Astrocyte (in vitro differentiated cells and primary cell): ENCODE measurements at regions not wholly inside any gene's neighbourhood (a gene's known extent, or its start where the extent isn't known, plus 50 kb on each side); places are given as distances from the start of the nearest gene placed in this dataset.

ENCODE experiments used
- DNase-seq: peaks from one replicate; pipeline ENCODE4 v3.0.0-alpha.2; 2010; ENCODE audit warnings: low read depth
- FAIRE-seq: peaks from 2 replicates; lab custom pipeline; 2011; peaks lifted over from hg19 to GRCh38; lab: Jason Lieb, UNC
- H2AFZ ChIP-seq: 2 replicates; pipeline ENCODE4 v1.6.0; 2012; ENCODE audit warnings: low read depth, low read length, inconsistent platforms
- H3K27ac ChIP-seq: 2 replicates; pipeline ENCODE4 v1.5.1; 2011; ENCODE audit warnings: low read depth, low read length, inconsistent platforms
- H3K27me3 ChIP-seq: 2 replicates; pipeline ENCODE4 v1.6.0; 2011; ENCODE audit warnings: low read length, inconsistent platforms; ENCODE audit not compliant: insufficient read depth
- H3K36me3 ChIP-seq: 2 replicates; pipeline ENCODE4 v1.5.1; 2011; ENCODE audit warnings: low read length, inconsistent platforms; ENCODE audit not compliant: insufficient read depth
- H3K4me1 ChIP-seq: 2 replicates; pipeline ENCODE4 v1.5.1; 2011; ENCODE audit warnings: low read length, inconsistent platforms; ENCODE audit not compliant: insufficient read depth
- H3K4me2 ChIP-seq: 2 replicates; pipeline ENCODE4 v1.6.0; 2012; ENCODE audit warnings: low read length, inconsistent platforms
- H3K4me3 ChIP-seq: 2 replicates; pipeline ENCODE4 v1.5.1; 2011; ENCODE audit warnings: low read depth, mild to moderate bottlenecking, low read length, inconsistent platforms; ENCODE audit not compliant: insufficient read depth
- H3K79me2 ChIP-seq: 2 replicates; pipeline ENCODE4 v1.6.0; 2012; ENCODE audit warnings: mild to moderate bottlenecking, low read length, inconsistent platforms; ENCODE audit not compliant: insufficient read depth
- H3K9ac ChIP-seq: 2 replicates; pipeline ENCODE4 v1.6.0; 2012; ENCODE audit warnings: mild to moderate bottlenecking, low read length, inconsistent platforms
- H3K9me3 ChIP-seq: 2 replicates; pipeline ENCODE4 v1.5.1; 2012; ENCODE audit warnings: low read depth, mild to moderate bottlenecking, low read length, inconsistent platforms; ENCODE audit not compliant: insufficient read depth
- H4K20me1 ChIP-seq: 2 replicates; pipeline ENCODE4 v1.6.0; 2012; ENCODE audit warnings: low read length, inconsistent platforms; ENCODE audit not compliant: insufficient read depth
- H3K27ac Mint-ChIP-seq: one replicate; pipeline ENCODE4 v1.8.0; 2021; ENCODE audit warnings: mild to moderate bottlenecking, mixed read lengths; ENCODE audit not compliant: unreplicated experiment
- H3K27me3 Mint-ChIP-seq: one replicate; pipeline ENCODE4 v1.8.0; 2021; ENCODE audit warnings: low read depth, mixed read lengths; ENCODE audit not compliant: unreplicated experiment
- H3K36me3 Mint-ChIP-seq: one replicate; pipeline ENCODE4 v1.8.0; 2021; ENCODE audit warnings: low read depth, mixed read lengths; ENCODE audit not compliant: unreplicated experiment
- H3K4me1 Mint-ChIP-seq: one replicate; pipeline ENCODE4 v1.8.0; 2021; ENCODE audit warnings: low read depth, mixed read lengths; ENCODE audit not compliant: unreplicated experiment
- H3K4me3 Mint-ChIP-seq: one replicate; pipeline ENCODE4 v1.8.0; 2021; ENCODE audit warnings: mild to moderate bottlenecking, moderate library complexity, mixed read lengths; ENCODE audit not compliant: unreplicated experiment
- H3K9me3 Mint-ChIP-seq: one replicate; pipeline ENCODE4 v1.8.0; 2021; ENCODE audit warnings: mild to moderate bottlenecking, mixed read lengths; ENCODE audit not compliant: unreplicated experiment
- EZH2 ChIP-seq: IDR thresholded peaks from 2 replicates; pipeline ENCODE4 v1.6.1; 2012; ENCODE audit warnings: mild to moderate bottlenecking, low read length, inconsistent platforms; ENCODE audit not compliant: insufficient read depth
- TF ChIP-seq, protein P1 (sequence below): IDR thresholded peaks from 2 replicates; pipeline ENCODE4 v1.5.1; 2011; ENCODE audit warnings: low read depth, mild to moderate bottlenecking, inconsistent platforms, low read length, moderate library complexity; ENCODE audit not compliant: insufficient read depth

GRCh38 chr12:59401862-59402261 is 194.0 kb upstream of the SLC16A7 start:
- no peak for FAIRE-seq

DNA sequence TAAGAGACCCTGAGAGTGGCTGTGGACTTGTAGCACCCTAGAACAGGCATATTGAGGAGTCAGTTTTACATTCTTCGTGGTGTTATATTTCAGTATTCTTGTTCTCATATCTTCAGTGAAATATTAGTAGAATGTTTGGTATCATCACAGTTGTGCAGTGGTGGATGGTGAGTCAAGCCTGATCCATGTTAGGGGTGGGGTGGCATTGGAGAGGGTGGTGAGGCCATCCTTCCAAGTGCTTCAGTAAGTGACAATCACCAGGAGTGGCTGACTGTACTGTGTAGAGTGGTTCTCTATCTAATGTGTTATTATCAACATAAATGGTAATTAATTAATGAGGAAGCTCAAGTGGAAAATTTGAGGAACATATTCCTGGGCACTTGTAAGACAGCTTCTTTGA is 197.7 kb upstream of the SLC16A7 start:
- H2AFZ ChIP-seq, result no peak overlapping the region
- H3K27me3 ChIP-seq, result no peaks in the 10 kb centered on the region
- no peaks in the 10 kb centered on the region for H3K36me3 ChIP-seq
- Mint-ChIP-seq H3K27ac (no peak overlapping the region), H3K9me3 (peaks cover 2% of the 10 kb centered on the region), H3K27me3 (no peaks in the 10 kb centered on the region), H3K4me3 (no peak overlapping the region), H3K4me1 (no peaks in the 10 kb centered on the region), H3K36me3 (no peaks in the 10 kb centered on the region)
- H3K79me2 ChIP-seq, result no peaks in the 10 kb centered on the region
- DNase-seq (no peak), FAIRE-seq (no peak)
- no peaks in the 10 kb centered on the region for H3K9me3 ChIP-seq
- no peaks in the 10 kb centered on the region for H4K20me1 ChIP-seq
- no peaks in the 10 kb centered on the region for H3K4me1 ChIP-seq
- no peak overlapping the region for H3K9ac ChIP-seq
- no peak overlapping the region for H3K27ac ChIP-seq
- H3K4me2 ChIP-seq, result no peak overlapping the region
- no peak overlapping the region for H3K4me3 ChIP-seq
- TF ChIP-seq, protein P1, sequence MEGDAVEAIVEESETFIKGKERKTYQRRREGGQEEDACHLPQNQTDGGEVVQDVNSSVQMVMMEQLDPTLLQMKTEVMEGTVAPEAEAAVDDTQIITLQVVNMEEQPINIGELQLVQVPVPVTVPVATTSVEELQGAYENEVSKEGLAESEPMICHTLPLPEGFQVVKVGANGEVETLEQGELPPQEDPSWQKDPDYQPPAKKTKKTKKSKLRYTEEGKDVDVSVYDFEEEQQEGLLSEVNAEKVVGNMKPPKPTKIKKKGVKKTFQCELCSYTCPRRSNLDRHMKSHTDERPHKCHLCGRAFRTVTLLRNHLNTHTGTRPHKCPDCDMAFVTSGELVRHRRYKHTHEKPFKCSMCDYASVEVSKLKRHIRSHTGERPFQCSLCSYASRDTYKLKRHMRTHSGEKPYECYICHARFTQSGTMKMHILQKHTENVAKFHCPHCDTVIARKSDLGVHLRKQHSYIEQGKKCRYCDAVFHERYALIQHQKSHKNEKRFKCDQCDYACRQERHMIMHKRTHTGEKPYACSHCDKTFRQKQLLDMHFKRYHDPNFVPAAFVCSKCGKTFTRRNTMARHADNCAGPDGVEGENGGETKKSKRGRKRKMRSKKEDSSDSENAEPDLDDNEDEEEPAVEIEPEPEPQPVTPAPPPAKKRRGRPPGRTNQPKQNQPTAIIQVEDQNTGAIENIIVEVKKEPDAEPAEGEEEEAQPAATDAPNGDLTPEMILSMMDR, result no peak
- TF ChIP-seq EZH2, result no peak

More at GRCh38 chr12:59401862-59402261, 194.0 kb upstream of the SLC16A7 start:
- H3K36me3 Mint-ChIP-seq, result no peaks in the 10 kb centered on the region
- no peak overlapping the region for H2AFZ ChIP-seq
- TF ChIP-seq, protein P1, result no peak
- TF ChIP-seq EZH2, result no peak
- no peak overlapping the region for H3K27ac ChIP-seq
- H3K9me3 Mint-ChIP-seq, result no peaks in the 10 kb centered on the region
- DNase-seq, result no peak
- no peak overlapping the region for H3K4me3 Mint-ChIP-seq
- no peaks in the 10 kb centered on the region for H3K36me3 ChIP-seq
- no peak overlapping the region for H3K4me3 ChIP-seq
- H3K4me1 ChIP-seq, result no peaks in the 10 kb centered on the region
- no peaks in the 10 kb centered on the region for H3K9me3 ChIP-seq
- H3K27ac Mint-ChIP-seq, result no peak overlapping the region
- H3K9ac ChIP-seq, result no peak overlapping the region
- H3K27me3 ChIP-seq, result no peaks in the 10 kb centered on the region
- H3K27me3 Mint-ChIP-seq, result no peaks in the 10 kb centered on the region
- peaks cover 1% of the 10 kb centered on the region for H3K4me1 Mint-ChIP-seq
- H3K4me2 ChIP-seq, result no peak overlapping the region
- no peaks in the 10 kb centered on the region for H4K20me1 ChIP-seq
- no peaks in the 10 kb centered on the region for H3K79me2 ChIP-seq

GRCh38 chr12:59396919-59397318 is 198.9 kb upstream of the SLC16A7 start:
- Histone ChIP-seq H3K4me2 (no peak overlapping the region), H2AFZ (no peak overlapping the region), H3K4me3 (no peak overlapping the region), H3K4me1 (no peaks in the 10 kb centered on the region), H3K9me3 (no peaks in the 10 kb centered on the region), H3K36me3 (no peaks in the 10 kb centered on the region), H4K20me1 (no peaks in the 10 kb centered on the region), H3K79me2 (no peaks in the 10 kb centered on the region), H3K27ac (no peak overlapping the region), H3K9ac (no peak overlapping the region), H3K27me3 (no peaks in the 10 kb centered on the region)
- no peaks in the 10 kb centered on the region for H3K36me3 Mint-ChIP-seq
- H3K4me3 Mint-ChIP-seq, result no peak overlapping the region
- peaks cover 2% of the 10 kb centered on the region for H3K9me3 Mint-ChIP-seq
- H3K4me1 Mint-ChIP-seq, result no peaks in the 10 kb centered on the region
- H3K27ac Mint-ChIP-seq, result no peak overlapping the region
- FAIRE-seq (no peak), DNase-seq (no peak)
- H3K27me3 Mint-ChIP-seq, result no peaks in the 10 kb centered on the region
- TF ChIP-seq, protein P1, result no peak
- TF ChIP-seq EZH2, result no peak
